WTC11 (cell line): ENCODE measurements at regions not wholly inside any gene's neighbourhood (a gene's known extent, or its start where the extent isn't known, plus 50 kb on each side); places are given as distances from the start of the nearest gene placed in this dataset.

Experiments
- ETV6 ChIP-seq: sonication (generic); formaldehyde crosslinking; IDR thresholded peaks from 2 replicates; pipeline ENCODE4 v1.8.1; 2022; ENCODE audit warnings: mild to moderate bottlenecking, missing genetic modification reagents
- IRF2 ChIP-seq: sonication (generic); formaldehyde crosslinking; IDR thresholded peaks from 2 replicates; pipeline ENCODE4 v1.8.0; 2022; ENCODE audit warnings: low read depth, missing genetic modification reagents, borderline replicate concordance
- NFATC4 ChIP-seq: fragments of 250-450 bp; sonication (Bioruptor Pico); IDR thresholded peaks from 2 replicates; pipeline ENCODE4 v1.9.0; 2021; ENCODE audit warnings: mild to moderate bottlenecking
- NFE2L1 ChIP-seq: sonication (generic); formaldehyde crosslinking; IDR thresholded peaks from 2 replicates; pipeline ENCODE4 v1.8.1; 2023; ENCODE audit warnings: missing genetic modification reagents
- SP1 ChIP-seq: sonication (generic); formaldehyde crosslinking; conservative IDR thresholded peaks from 2 replicates; pipeline ENCODE4 v1.8.1; 2022; ENCODE audit warnings: missing genetic modification reagents
- TF ChIP-seq, protein P1 (sequence below): fragments of 200-600 bp; IDR thresholded peaks from 2 replicates; pipeline ENCODE4 v1.8.0; 2022; ENCODE audit warnings: antibody characterized with exemption
- TF ChIP-seq, protein P2 (sequence below): sonication (generic); formaldehyde crosslinking; IDR thresholded peaks from 2 replicates; pipeline ENCODE4 v1.8.1; 2022; ENCODE audit warnings: low read depth, mild to moderate bottlenecking, moderate library complexity, missing genetic modification reagents, borderline replicate concordance

DNA sequence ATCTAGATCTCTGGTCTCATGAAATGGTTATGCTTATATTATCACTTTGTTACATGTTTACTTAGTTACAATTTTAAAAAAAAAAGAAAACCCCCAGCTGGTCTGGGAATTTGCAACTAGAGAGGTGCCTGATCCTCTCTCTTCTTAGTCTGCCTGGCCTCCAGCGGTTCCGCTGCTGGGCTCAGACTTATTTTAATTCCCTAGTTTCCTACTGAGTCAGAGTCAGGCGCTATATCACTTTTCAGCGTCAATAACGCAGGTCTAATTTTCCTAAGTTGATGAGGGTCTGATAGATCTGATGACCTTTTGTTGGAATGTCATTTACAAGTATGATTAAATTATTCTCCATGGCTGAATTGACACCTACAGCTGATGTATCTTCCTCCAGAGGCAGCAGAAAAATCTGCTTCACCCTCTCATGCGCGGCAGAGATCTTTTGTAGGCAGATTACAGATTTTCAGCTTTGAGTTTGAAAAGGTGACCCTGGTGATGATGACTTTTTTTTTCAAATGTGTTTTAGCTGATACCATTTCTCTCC lies 391.0 kb downstream of the CBLN4 start:
- no peak for TF ChIP-seq NFE2L1
- TF ChIP-seq, protein P1, sequence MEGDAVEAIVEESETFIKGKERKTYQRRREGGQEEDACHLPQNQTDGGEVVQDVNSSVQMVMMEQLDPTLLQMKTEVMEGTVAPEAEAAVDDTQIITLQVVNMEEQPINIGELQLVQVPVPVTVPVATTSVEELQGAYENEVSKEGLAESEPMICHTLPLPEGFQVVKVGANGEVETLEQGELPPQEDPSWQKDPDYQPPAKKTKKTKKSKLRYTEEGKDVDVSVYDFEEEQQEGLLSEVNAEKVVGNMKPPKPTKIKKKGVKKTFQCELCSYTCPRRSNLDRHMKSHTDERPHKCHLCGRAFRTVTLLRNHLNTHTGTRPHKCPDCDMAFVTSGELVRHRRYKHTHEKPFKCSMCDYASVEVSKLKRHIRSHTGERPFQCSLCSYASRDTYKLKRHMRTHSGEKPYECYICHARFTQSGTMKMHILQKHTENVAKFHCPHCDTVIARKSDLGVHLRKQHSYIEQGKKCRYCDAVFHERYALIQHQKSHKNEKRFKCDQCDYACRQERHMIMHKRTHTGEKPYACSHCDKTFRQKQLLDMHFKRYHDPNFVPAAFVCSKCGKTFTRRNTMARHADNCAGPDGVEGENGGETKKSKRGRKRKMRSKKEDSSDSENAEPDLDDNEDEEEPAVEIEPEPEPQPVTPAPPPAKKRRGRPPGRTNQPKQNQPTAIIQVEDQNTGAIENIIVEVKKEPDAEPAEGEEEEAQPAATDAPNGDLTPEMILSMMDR = no peak
- TF ChIP-seq SP1 (CRISPR knock-in tag) = no peak
- no peak for TF ChIP-seq IRF2 (CRISPR knock-in tag)
- TF ChIP-seq ETV6 (CRISPR knock-in tag) = no peak
- no peak for TF ChIP-seq NFATC4 (CRISPR knock-in tag)
- TF ChIP-seq, protein P2, sequence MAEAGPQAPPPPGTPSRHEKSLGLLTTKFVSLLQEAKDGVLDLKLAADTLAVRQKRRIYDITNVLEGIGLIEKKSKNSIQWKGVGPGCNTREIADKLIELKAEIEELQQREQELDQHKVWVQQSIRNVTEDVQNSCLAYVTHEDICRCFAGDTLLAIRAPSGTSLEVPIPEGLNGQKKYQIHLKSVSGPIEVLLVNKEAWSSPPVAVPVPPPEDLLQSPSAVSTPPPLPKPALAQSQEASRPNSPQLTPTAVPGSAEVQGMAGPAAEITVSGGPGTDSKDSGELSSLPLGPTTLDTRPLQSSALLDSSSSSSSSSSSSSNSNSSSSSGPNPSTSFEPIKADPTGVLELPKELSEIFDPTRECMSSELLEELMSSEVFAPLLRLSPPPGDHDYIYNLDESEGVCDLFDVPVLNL (CRISPR knock-in tag) = no peak
